HepG2 (cell line): ENCODE measurements at regions not wholly inside any gene's neighbourhood (a gene's known extent, or its start where the extent isn't known, plus 50 kb on each side); places are given as distances from the start of the nearest gene placed in this dataset.

ENCODE experiments used
- ATAC-seq: fragments of 200-7000 bp; cut with Tn5 transposase; 3 replicates; pipeline ENCODE4 v1.9.1; 2020; ENCODE audit warnings: mild to moderate bottlenecking, moderate library complexity
- BruUV-seq: library from RNA; stranded (reverse); fragments of 400-500 nt; replicated peaks from 2 replicates; lab custom pipeline; 2021; lab: Mats Ljungman, UMichigan
- CTCF ChIA-PET: fragments of 300-600 bp; formaldehyde crosslinking; extraction: SDS; loops from one replicate; lab custom pipeline; 2021; ENCODE audit warnings: low total read pairs, inconsistent platforms, low intra/inter-chr PET ratio; lab: Yijun Ruan, JAX
- POLR2A ChIA-PET: fragments of 350-600 bp; sonication (Branson Sonifier 250); formaldehyde crosslinking; loops from one replicate; lab custom pipeline; 2020; ENCODE audit warnings: antibody characterized with exemption, inconsistent platforms; lab: Yijun Ruan, JAX
- DNase-seq: peaks from one replicate; pipeline ENCODE4 v3.0.0-alpha.2; 2015; ENCODE audit warnings: low spot score
- FAIRE-seq: peaks from 3 replicates; lab custom pipeline; 2011; peaks lifted over from hg19 to GRCh38; lab: Jason Lieb, UNC
- H2AFZ ChIP-seq: one replicate; pipeline ENCODE4 v1.6.1; 2011; ENCODE audit warnings: low read length, inconsistent platforms
- H3K27ac ChIP-seq: fragments of 300-600 bp; 3 replicates; pipeline ENCODE4 v1.8.0; 2011; ENCODE audit warnings: mixed run types, mild to moderate bottlenecking, mixed read lengths, low read length, inconsistent platforms; ENCODE audit not compliant: insufficient read depth; ENCODE audit errors: extremely low read length
- H3K27me3 ChIP-seq, 2 experiments: fragments of 200-600 bp in 1 of 2; 2 replicates in 1 of 2; 3 replicates in 1 of 2; pipeline versions ENCODE4 v1.6.0 to v1.8.0; 2011; ENCODE audit warnings: low read length in 2 of 2, mild to moderate bottlenecking in 2 of 2, moderate library complexity in 2 of 2, inconsistent platforms in 1 of 2; ENCODE audit not compliant: insufficient read depth in 2 of 2, control insufficient read depth in 1 of 2
- H3K36me3 ChIP-seq, 2 experiments: fragments of 200-600 bp in 1 of 2; replicated peaks in 1 of 2; 2 replicates in 1 of 2; 3 replicates in 1 of 2; pipeline versions ENCODE4 v1.5.1 to v1.8.0; 2011; ENCODE audit warnings: low read length in 2 of 2, inconsistent platforms in 1 of 2; ENCODE audit not compliant: insufficient read depth in 2 of 2, control insufficient read depth in 1 of 2
- H3K4me1 ChIP-seq: 2 replicates; pipeline ENCODE4 v1.5.1; 2012; ENCODE audit warnings: low read length, inconsistent platforms; ENCODE audit not compliant: insufficient read depth
- H3K4me2 ChIP-seq: 2 replicates; pipeline ENCODE4 v1.6.0; 2011; ENCODE audit warnings: low read depth, low read length, inconsistent platforms
- H3K4me3 ChIP-seq, 3 experiments: fragments of 200-600 bp in 1 of 3; sonication (generic), shearing (Covaris generic) in 1 of 3; replicated peaks in 1 of 3; 2 replicates each; pipeline ENCODE4 v1.5.1; 2011 to 2016; ENCODE audit warnings: low read length in 3 of 3, inconsistent platforms in 2 of 3, low read depth in 2 of 3, mild to moderate bottlenecking in 2 of 3, control low read depth in 1 of 3, mixed read lengths in 1 of 3; ENCODE audit not compliant: insufficient read depth in 1 of 3
- H3K79me2 ChIP-seq: one replicate; pipeline ENCODE4 v1.6.1; 2011; ENCODE audit warnings: low read length, inconsistent platforms; ENCODE audit not compliant: insufficient read depth
- H3K9ac ChIP-seq: 2 replicates; pipeline ENCODE4 v1.6.0; 2011; ENCODE audit warnings: mild to moderate bottlenecking, low read depth, low read length, inconsistent platforms; ENCODE audit not compliant: insufficient read depth
- H3K9me3 ChIP-seq: 2 replicates; pipeline ENCODE4 v1.5.1; 2012; ENCODE audit warnings: mild to moderate bottlenecking, low read length
- H4K20me1 ChIP-seq: 2 replicates; pipeline ENCODE4 v1.6.0; 2011; ENCODE audit warnings: inconsistent platforms, mild to moderate bottlenecking, low read length, moderate library complexity; ENCODE audit not compliant: insufficient read depth
- PAWR ChIP-seq: sonication (generic); formaldehyde crosslinking; IDR thresholded peaks from 2 replicates; pipeline ENCODE4 v1.4.0; 2020; ENCODE audit warnings: missing genetic modification reagents, mild to moderate bottlenecking, borderline replicate concordance
- SPEN ChIP-seq: sonication (generic); formaldehyde crosslinking; IDR thresholded peaks from 2 replicates; pipeline ENCODE4 v1.5.1; 2020; ENCODE audit warnings: low read depth, mild to moderate bottlenecking, missing genetic modification reagents
- STAG1 ChIP-seq: sonication (generic); formaldehyde crosslinking; IDR thresholded peaks from 2 replicates; pipeline ENCODE4 v1.4.0; 2020; ENCODE audit warnings: missing genetic modification reagents
- THRA ChIP-seq: sonication (generic); formaldehyde crosslinking; IDR thresholded peaks from 2 replicates; pipeline ENCODE4 v1.4.0; 2020; ENCODE audit warnings: missing genetic modification reagents, borderline replicate concordance
- U2AF1 ChIP-seq: fragments of 200-400 bp; formaldehyde crosslinking; optimal IDR thresholded peaks from 2 replicates; pipeline ENCODE3; 2017; ENCODE audit warnings: mild to moderate bottlenecking, low read depth, low read length
- ZHX1 ChIP-seq: sonication (generic); formaldehyde crosslinking; IDR thresholded peaks from 2 replicates; pipeline ENCODE4 v1.8.1; 2022; ENCODE audit warnings: low read depth, mild to moderate bottlenecking, missing genetic modification reagents
- WGBS: methylation state at CpG from one replicate; pipeline ENCODE4 v1.1.6; 2017; ENCODE audit warnings: low lambda C conversion rate; 5-methylcytosine and 5-hydroxymethylcytosine counted together
- in situ Hi-C: cut with HindIII; loops from 2 replicates; pipeline ENCODE4 v1.10.0; 2017; ENCODE audit warnings: low pct_unique_long_range_greater_than_20kb; ENCODE audit not compliant: extremely low pct_ligation_motif_present
- intact Hi-C: fragments of 100-400 bp; cut with micrococcal nuclease; formaldehyde crosslinking; loops from one replicate; pipeline ENCODE4 v1.10.0; 2022; ENCODE audit not compliant: unreplicated experiment

- DNase-seq (no peak), ATAC-seq (peak; percentile 78), FAIRE-seq (no peak)
- no TSS peak for BruUV-seq
- Histone ChIP-seq H3K4me3 (no peak overlapping the region), H3K9me3 (no peaks in the 10 kb centered on the region), H3K27ac (no peak overlapping the region), H2AFZ (no peak overlapping the region), H3K79me2 (no peaks in the 10 kb centered on the region), H3K9ac (no peak overlapping the region), H4K20me1 (no peaks in the 10 kb centered on the region; the same call in 1 of the 2 replicates), H3K36me3 (no peaks in the 10 kb centered on the region), H3K27me3 (peaks cover 0 to 27% of the 10 kb centered on the region in 2 experiments; a peak in 2 of 5 replicates), H3K4me2 (no peak overlapping the region), H3K4me1 (no peaks in the 10 kb centered on the region)
- CTCF ChIA-PET, result no interaction called here
- TF ChIP-seq PAWR (CRISPR knock-in tag) (no peak), U2AF1 (no peak), STAG1 (CRISPR knock-in tag) (peak; percentile 37), SPEN (CRISPR knock-in tag) (no peak), THRA (CRISPR knock-in tag) (no peak), ZHX1 (CRISPR knock-in tag) (no peak)
- POLR2A ChIA-PET, result no interaction called here
- 28% methylated on average over 6 of the region's 6 CpGs for WGBS
- in situ Hi-C loops (no loop called here), intact Hi-C loops (no loop called here)
Measured at GRCh38 chr2:45067859-45068570, 58.8 kb upstream of the SIX2 start.
